Activated CD8-positive, alpha-beta memory T cell treated with anti-CD3 and anti-CD28 coated beads for 4 hours (primary cell): ENCODE measurements at regions not wholly inside any gene's neighbourhood (a gene's known extent, or its start where the extent isn't known, plus 50 kb on each side); places are given as distances from the start of the nearest gene placed in this dataset.

Source experiments
- DNase-seq, 2 donors: peaks; one replicate each; pipeline ENCODE4 v3.0.0-alpha.2; 2020; ENCODE audit warnings: low read depth in 2 of 2

GRCh38 chr2:220981926-220982325 is 590.2 kb downstream of the EPHA4 start:
- DNase-seq = no peak

DNA sequence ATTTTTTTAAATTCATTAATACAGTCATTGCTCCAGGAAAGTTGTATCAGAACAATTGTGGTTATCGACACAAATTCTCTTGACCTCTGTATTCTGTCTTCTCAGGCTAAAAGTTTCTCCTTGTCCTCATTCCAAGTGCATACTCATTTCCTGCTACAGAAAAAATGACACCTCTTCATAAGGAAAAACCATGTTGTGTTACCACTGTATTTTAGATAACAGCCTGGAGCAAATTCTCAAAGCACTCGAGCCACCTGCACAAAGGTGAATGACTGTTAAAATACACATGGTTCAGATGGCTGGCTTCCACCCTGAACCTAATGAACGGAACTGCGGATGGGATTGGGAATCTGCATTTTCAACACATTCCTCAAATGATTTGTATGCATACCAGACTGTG is 586.5 kb downstream of the EPHA4 start:
- DNase-seq = no peak

DNA sequence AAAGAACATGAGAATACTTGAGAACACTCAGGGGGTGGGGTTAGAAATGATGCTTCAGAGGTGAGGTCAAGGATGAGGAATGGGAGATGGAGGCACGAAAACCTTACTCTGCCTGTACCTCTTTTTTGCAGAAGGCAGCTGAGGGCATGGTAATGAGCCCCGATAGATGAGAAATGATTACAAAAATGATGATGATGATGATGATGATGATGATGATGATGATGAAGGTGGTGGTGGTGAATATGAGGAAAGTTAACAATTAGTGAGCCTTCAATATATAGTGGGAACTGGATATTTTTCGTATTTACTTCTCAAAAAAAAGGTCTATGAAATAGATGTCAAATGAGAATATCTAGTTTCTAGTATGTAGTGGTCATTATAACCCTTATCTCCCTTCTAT is 584.3 kb downstream of the EPHA4 start:
- no peak for DNase-seq

- no peak for DNase-seq
These were observed 580.1 kb downstream of the EPHA4 start for GRCh38 chr2:220991972-220992371.

GRCh38 chr2:220994846-220995245 is 577.3 kb downstream of the EPHA4 start:
- DNase-seq = no peak

GRCh38 chr2:220995581-220995980 is 576.5 kb downstream of the EPHA4 start:
- no peak for DNase-seq

- no peak for DNase-seq
These were observed 573.9 kb downstream of the EPHA4 start for GRCh38 chr2:220998156-220998555.

GRCh38 chr2:220999356-220999755 is 572.7 kb downstream of the EPHA4 start:
- DNase-seq = no peak

GRCh38 chr2:221001381-221001801 is 570.7 kb downstream of the EPHA4 start:
- no peak for DNase-seq

- no peak for DNase-seq
These were observed 569.9 kb downstream of the EPHA4 start for GRCh38 chr2:221002101-221002685.

- DNase-seq = no peak
These were observed 566.8 kb downstream of the EPHA4 start for GRCh38 chr2:221005338-221005737.

- DNase-seq = no peak
These were observed 566.0 kb downstream of the EPHA4 start for GRCh38 chr2:221006084-221006483.

GRCh38 chr2:221016551-221016950 is 555.6 kb downstream of the EPHA4 start:
- no peak for DNase-seq

DNA sequence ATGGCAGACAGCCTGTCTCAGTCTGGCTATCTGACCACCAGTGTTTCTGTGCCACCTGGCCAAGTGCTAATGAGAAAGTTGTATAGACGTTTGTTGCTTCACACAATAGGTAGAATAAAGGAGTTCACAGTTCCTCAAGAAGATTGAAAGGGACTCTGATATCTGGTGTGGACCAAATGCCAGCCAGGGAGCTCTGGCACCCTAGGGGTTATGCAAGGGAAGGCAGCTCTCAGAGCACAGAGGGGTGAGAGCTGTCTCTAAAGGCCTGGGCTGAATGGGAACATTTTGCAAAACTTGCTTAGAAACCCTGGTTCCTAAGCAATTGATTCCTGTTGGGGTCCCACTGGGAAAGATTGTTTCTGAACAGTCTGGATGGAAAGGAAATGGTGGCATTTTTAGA is 553.8 kb downstream of the EPHA4 start:
- DNase-seq = no peak

DNA sequence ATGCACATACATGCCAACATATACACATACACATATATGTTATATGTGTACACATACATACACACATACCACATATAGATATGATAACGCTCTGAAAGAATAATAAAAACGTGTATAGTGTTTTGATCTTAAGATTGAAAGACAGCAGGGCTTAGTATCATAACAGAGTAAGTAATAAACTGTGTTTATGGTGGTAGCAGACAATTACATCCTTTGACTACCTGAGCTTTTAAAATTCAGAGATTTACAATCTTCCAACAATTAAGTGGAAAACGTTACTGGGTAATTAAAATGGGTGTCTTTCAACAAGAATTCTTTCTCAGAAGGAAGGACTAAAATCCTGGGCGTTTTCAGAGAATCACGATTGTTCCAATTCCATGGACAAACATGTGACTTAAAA is 552.4 kb downstream of the EPHA4 start:
- no peak for DNase-seq

DNA sequence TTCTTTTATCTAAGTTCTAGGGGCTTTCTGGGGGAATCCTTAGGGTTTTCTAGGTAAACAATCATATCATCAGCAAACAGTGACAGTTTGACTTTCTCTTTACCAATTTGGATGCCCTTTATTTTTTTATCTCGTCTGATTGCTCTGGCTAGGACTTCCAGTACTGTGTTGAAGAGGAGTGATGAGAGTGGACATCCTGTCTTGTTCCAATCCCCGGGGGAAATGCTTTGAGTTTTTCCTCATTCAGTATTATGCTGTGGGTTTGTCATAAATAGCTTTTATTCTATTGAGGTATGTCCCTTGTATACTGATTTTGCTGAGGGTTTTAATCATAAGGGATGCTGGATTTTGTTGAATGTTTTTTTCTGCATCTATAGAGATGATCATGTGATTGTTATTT is 549.5 kb downstream of the EPHA4 start:
- DNase-seq = no peak

DNA sequence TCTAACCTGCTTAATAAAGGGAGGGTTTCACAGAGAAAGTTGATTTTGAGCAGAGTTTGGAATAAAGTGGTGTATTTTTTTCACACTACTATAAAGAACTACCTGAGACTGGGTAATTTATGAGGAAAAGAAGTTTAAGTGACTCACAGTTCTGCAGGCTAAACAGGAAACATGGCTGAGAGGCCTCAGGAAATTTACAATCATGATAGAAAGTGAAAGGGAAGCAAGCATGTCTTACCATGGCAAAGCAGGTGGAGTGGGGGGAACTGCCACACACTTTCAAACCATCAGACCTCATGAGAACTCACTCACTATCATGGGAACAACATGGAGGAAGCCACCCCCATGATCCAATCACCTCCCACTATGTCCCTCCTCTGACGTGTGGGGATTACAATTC is 546.7 kb downstream of the EPHA4 start:
- DNase-seq = no peak

GRCh38 chr2:221034026-221034701 is 537.9 kb downstream of the EPHA4 start:
- DNase-seq = no peak

- DNase-seq = no peak
These were observed 537.1 kb downstream of the EPHA4 start for GRCh38 chr2:221034973-221035372.

GRCh38 chr2:221042926-221043325 is 529.2 kb downstream of the EPHA4 start:
- DNase-seq = no peak

- no peak for DNase-seq
These were observed 527.3 kb downstream of the EPHA4 start for GRCh38 chr2:221044781-221045180.

GRCh38 chr2:221050020-221050795 is 521.9 kb downstream of the EPHA4 start:
- DNase-seq = no peak

- no peak for DNase-seq
These were observed 520.9 kb downstream of the EPHA4 start for GRCh38 chr2:221051162-221051561.
